Right atrium auricular region (tissue), 2 donors: ENCODE measurements at regions not wholly inside any gene's neighbourhood (a gene's known extent, or its start where the extent isn't known, plus 50 kb on each side); places are given as distances from the start of the nearest gene placed in this dataset.

Experiments used
- DNase-seq: peaks from one replicate; pipeline ENCODE4 v3.0.0-alpha.2; 2019; ENCODE audit warnings: low spot score
- H3K27ac ChIP-seq, 2 donors: fragments of 200-600 bp; sonication (generic); 1 replicate in 1 of 2; 2 replicates in 1 of 2; pipeline ENCODE4 v1.5.1; 2016 to 2019
- H3K27me3 ChIP-seq, 2 donors: fragments of 200-600 bp; sonication (generic); one replicate each; pipeline versions ENCODE4 v1.5.1 to v1.6.0; 2017 to 2019
- H3K36me3 ChIP-seq: fragments of 200-600 bp; sonication (generic); one replicate; pipeline ENCODE4 v1.5.1; 2016
- H3K4me1 ChIP-seq, 2 donors: fragments of 200-600 bp; sonication (generic); one replicate each; pipeline versions ENCODE4 v1.5.1 to v1.6.0; 2017 to 2019
- H3K4me3 ChIP-seq, 2 donors: fragments of 200-600 bp; sonication (generic); 1 replicate in 1 of 2; 2 replicates in 1 of 2; pipeline ENCODE4 v1.5.1; 2017 to 2019; ENCODE audit warnings: mild to moderate bottlenecking in 1 of 2, moderate library complexity in 1 of 2
- H3K9me3 ChIP-seq, 2 donors: fragments of 200-600 bp; sonication (generic); one replicate each; pipeline ENCODE4 v1.5.1; 2019
- TF ChIP-seq, protein P1 (sequence below), 2 donors: fragments of 200-600 bp; sonication (generic); IDR thresholded peaks; one replicate each; pipeline ENCODE4 v1.5.1; 2019; ENCODE audit warnings: antibody characterized with exemption in 2 of 2

DNA sequence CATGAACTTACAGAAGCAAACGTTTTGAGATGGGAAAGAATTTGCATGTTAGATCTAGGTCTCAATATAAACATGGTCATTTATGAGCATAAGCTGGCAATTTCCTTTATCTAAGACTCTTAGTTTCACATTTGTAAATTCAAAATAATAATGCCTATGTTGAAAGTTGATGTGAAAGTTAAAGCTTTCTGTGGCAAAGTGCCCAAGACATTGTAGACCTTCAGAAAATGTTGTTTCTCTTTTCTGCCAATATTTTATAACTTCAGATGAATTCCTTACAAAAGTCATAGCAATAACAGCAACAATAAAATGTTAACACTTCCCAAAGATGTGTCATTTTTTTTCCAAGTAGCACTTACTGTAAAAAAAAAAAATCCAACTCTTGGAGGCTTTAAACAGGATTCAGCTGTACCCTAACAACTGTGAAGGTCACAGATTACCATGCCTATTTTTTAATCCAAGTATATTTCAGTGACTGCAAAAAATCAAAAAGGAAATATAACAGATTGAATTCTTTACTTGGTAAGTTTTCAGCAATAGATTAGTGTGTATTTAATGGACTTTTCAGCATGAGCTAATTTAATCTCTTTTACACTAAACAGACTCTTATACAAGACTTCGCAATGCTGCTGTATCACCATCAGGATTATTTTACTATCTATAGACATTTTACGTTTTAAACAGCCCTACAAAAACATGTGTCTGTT is 206.5 kb upstream of the PDE5A start:
- no peaks in the 10 kb centered on the region for H3K27me3 ChIP-seq
- H3K27ac ChIP-seq, result no peak overlapping the region
- no peaks in the 10 kb centered on the region for H3K36me3 ChIP-seq
- no peaks in the 10 kb centered on the region for H3K4me1 ChIP-seq
- no peaks in the 10 kb centered on the region for H3K9me3 ChIP-seq
- no peak for DNase-seq
- TF ChIP-seq, protein P1, sequence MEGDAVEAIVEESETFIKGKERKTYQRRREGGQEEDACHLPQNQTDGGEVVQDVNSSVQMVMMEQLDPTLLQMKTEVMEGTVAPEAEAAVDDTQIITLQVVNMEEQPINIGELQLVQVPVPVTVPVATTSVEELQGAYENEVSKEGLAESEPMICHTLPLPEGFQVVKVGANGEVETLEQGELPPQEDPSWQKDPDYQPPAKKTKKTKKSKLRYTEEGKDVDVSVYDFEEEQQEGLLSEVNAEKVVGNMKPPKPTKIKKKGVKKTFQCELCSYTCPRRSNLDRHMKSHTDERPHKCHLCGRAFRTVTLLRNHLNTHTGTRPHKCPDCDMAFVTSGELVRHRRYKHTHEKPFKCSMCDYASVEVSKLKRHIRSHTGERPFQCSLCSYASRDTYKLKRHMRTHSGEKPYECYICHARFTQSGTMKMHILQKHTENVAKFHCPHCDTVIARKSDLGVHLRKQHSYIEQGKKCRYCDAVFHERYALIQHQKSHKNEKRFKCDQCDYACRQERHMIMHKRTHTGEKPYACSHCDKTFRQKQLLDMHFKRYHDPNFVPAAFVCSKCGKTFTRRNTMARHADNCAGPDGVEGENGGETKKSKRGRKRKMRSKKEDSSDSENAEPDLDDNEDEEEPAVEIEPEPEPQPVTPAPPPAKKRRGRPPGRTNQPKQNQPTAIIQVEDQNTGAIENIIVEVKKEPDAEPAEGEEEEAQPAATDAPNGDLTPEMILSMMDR (IDR thresholded peaks at IDR 0.05), result no peak
- H3K4me3 ChIP-seq, result no peak overlapping the region

DNA sequence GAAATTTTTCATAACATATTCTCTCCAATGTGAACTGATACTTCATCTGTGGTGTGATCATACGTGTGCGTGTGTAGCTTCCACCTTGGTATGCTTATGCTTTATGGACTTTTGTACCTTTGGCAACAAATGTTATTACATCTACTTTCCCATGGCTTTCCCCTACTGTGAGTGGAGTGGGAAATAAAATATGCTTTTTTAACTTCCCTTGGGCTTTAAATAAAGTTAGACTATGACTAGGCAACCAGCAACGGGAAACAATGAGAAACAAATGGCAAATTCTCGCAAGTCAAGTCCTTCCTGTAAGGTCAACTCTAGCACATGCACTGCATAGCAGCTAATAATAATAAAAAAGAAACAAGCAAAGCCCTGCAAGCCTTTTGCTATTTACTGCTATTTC is 205.0 kb upstream of the PDE5A start:
- Histone ChIP-seq H3K27me3 (no peaks in the 10 kb centered on the region), H3K4me3 (no peak overlapping the region), H3K27ac (peak overlapping the region in 1 of 2 donors; percentile 15), H3K36me3 (no peaks in the 10 kb centered on the region), H3K9me3 (no peaks in the 10 kb centered on the region), H3K4me1 (no peaks in the 10 kb centered on the region)
- DNase-seq, result no peak
- TF ChIP-seq, protein P1 (IDR thresholded peaks at IDR 0.05), result no peak

DNA sequence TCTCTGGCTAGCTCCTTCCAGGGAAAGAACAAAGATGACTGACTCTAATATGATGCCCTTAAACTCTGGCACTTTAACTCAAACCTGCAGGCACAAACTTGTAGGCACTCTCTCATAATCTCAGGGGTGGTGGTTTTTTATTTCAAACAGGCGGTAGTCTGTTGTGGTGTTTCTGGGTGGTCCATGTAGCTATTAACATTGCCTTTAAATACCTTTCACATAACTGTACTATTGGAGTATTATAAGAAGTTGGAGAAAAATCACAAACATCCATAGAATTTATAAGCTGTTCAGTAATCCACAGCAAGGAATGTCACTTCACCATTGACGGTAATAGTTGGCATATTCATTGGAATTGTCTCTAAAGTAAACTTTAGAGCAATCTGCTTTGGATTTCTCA is 204.2 kb upstream of the PDE5A start:
- H3K4me3 ChIP-seq, result no peak overlapping the region
- no peaks in the 10 kb centered on the region for H3K4me1 ChIP-seq
- H3K27me3 ChIP-seq, result no peaks in the 10 kb centered on the region
- no peak overlapping the region for H3K27ac ChIP-seq
- TF ChIP-seq, protein P1 (IDR thresholded peaks at IDR 0.05), result no peak
- no peaks in the 10 kb centered on the region for H3K9me3 ChIP-seq
- no peaks in the 10 kb centered on the region for H3K36me3 ChIP-seq
- DNase-seq, result no peak

DNA sequence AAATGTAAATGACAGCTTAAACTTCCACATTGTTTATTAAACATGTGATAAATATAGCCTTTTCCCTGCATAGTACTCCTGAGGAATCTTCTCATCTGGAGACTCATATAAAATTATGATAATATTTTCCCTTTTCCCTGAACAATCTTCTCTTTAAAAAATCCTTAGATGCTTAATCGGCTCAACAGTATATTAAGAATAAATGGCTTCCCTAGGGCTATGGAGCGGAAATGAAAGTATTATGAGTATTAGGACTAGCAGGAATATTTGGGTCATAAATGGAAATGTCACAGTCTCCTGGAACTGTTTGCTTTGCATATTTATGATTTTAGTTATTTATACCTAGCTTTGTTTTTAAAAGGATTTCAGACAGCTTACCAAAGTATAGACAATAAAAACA is 200.7 kb upstream of the PDE5A start:
- H3K9me3 ChIP-seq, result no peaks in the 10 kb centered on the region
- H3K36me3 ChIP-seq, result no peaks in the 10 kb centered on the region
- H3K27ac ChIP-seq, result no peak overlapping the region
- DNase-seq, result no peak
- TF ChIP-seq, protein P1 (IDR thresholded peaks at IDR 0.05), result no peak
- H3K4me1 ChIP-seq, result no peaks in the 10 kb centered on the region
- no peak overlapping the region for H3K4me3 ChIP-seq
- no peaks in the 10 kb centered on the region for H3K27me3 ChIP-seq

DNA sequence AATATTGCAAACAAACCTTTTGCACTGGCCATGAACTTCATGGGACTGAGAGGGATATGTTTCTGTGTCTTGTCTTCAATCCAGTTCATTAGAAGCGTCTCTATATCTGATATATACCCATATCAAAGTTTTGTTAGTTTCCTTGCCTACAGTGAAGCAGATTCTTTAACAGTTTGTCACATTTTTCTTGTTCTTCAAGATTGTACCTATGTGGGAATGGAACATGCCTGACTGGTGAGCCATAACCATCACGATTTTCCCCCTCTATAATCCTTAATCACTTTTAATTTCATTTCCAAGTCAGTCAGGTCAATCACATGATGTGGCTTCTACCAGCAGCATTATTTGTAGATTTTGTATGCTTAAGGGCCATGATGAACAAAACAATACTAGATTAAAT is 197.1 kb upstream of the PDE5A start:
- no peaks in the 10 kb centered on the region for H3K4me1 ChIP-seq
- no peak for DNase-seq
- TF ChIP-seq, protein P1 (IDR thresholded peaks at IDR 0.05), result no peak

DNA sequence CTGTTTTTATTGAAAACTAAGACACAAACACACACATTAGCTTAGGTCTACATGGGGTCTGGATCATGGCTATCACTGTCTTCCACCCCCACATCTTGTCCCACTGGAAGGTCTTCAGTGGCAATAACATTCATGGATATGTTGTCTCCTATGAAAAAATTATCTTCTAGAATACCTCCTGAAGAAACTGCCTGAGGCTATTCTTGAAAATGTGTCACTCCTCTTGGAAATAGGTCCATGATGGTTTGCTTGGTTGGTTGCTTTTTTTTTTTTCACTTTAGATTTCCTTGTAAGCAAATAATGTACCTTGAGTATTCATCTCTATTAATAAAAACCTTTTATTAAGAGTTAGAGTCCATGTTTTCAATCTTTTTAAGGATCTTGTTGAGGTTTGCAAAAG is 195.3 kb upstream of the PDE5A start:
- DNase-seq, result no peak
- TF ChIP-seq, protein P1 (IDR thresholded peaks at IDR 0.05), result no peak
- H3K4me3 ChIP-seq, result no peak overlapping the region
- no peaks in the 10 kb centered on the region for H3K4me1 ChIP-seq
- H3K9me3 ChIP-seq, result no peaks in the 10 kb centered on the region
- H3K36me3 ChIP-seq, result no peaks in the 10 kb centered on the region
- H3K27me3 ChIP-seq, result no peaks in the 10 kb centered on the region
- H3K27ac ChIP-seq, result no peak overlapping the region

More for the DNA sequence above, 197.1 kb upstream of the PDE5A start:
- H3K27me3 ChIP-seq, result no peaks in the 10 kb centered on the region
- H3K27ac ChIP-seq, result no peak overlapping the region
- no peaks in the 10 kb centered on the region for H3K36me3 ChIP-seq
- no peaks in the 10 kb centered on the region for H3K9me3 ChIP-seq
- H3K4me3 ChIP-seq, result no peak overlapping the region
